B cell (primary cell): ENCODE measurements at regions not wholly inside any gene's neighbourhood (a gene's known extent, or its start where the extent isn't known, plus 50 kb on each side); places are given as distances from the start of the nearest gene placed in this dataset.

ENCODE experiments used
- ATAC-seq: fragments of 200-7000 bp; cut with Tn5 transposase; one replicate; pipeline ENCODE4 v1.10.0; 2021; ENCODE audit warnings: low read depth, mild to moderate bottlenecking, moderate number of reproducible peaks, moderate library complexity
- CTCF ChIA-PET: fragments of 350-600 bp; sonication (Branson Sonifier 250); formaldehyde crosslinking; loops from one replicate; lab custom pipeline; 2021; ENCODE audit warnings: antibody characterized with exemption, inconsistent platforms; lab: Charles Lee
- POLR2A ChIA-PET: fragments of 350-600 bp; sonication (Branson Sonifier 250); formaldehyde crosslinking; loops from one replicate; lab custom pipeline; 2021; ENCODE audit warnings: antibody characterized with exemption; lab: Charles Lee
- DNase-seq: peaks from one replicate; pipeline ENCODE4 v3.0.0; 2013
- H2AFZ ChIP-seq: 2 replicates; pipeline ENCODE4 v1.6.1; 2012; ENCODE audit warnings: mild to moderate bottlenecking, low read depth, low read length; ENCODE audit not compliant: insufficient read depth, poor library complexity, severe bottlenecking
- H3K27ac ChIP-seq, 2 donors: 1 replicate in 1 of 2; 2 replicates in 1 of 2; pipeline ENCODE4 v1.5.1; 2012 to 2013; ENCODE audit warnings: low read length in 2 of 2, mild to moderate bottlenecking in 2 of 2, moderate library complexity in 1 of 2
- H3K27me3 ChIP-seq, 4 experiments: fragments of 200-600 bp in 1 of 4; sonication (generic) in 1 of 4; replicated peaks in 1 of 4; 1 replicate in 2 of 4; 2 replicates in 2 of 4; pipeline versions ENCODE4 v1.6.1 to v1.7.0; 2013 to 2016; ENCODE audit warnings: low read length in 3 of 4, mild to moderate bottlenecking in 2 of 4, mixed read lengths in 1 of 4, moderate library complexity in 1 of 4; ENCODE audit not compliant: insufficient read depth in 4 of 4, control insufficient read depth in 3 of 4; ENCODE audit errors: control extremely low read depth in 1 of 4
- H3K36me3 ChIP-seq, 2 experiments: replicated peaks in 1 of 2; 1 replicate in 1 of 2; 2 replicates in 1 of 2; pipeline versions ENCODE4 v1.6.1 to v1.7.1; 2013; ENCODE audit warnings: low read length in 1 of 2; ENCODE audit not compliant: insufficient read depth in 2 of 2, control insufficient read depth in 1 of 2; ENCODE audit errors: control extremely low read depth in 1 of 2, extremely low read depth in 1 of 2
- H3K4me1 ChIP-seq, 2 donors: fragments of 200-600 bp in 1 of 2; sonication (generic) in 1 of 2; 1 replicate in 1 of 2; 2 replicates in 1 of 2; pipeline versions ENCODE4 v1.5.1 to v1.6.1; 2013 to 2017; ENCODE audit warnings: low read length in 2 of 2; ENCODE audit not compliant: control insufficient read depth in 2 of 2, insufficient read depth in 2 of 2
- H3K4me2 ChIP-seq: replicated peaks from 2 replicates; pipeline ENCODE3; 2012; ENCODE audit warnings: mild to moderate bottlenecking, low read depth, low read length; ENCODE audit not compliant: poor library complexity, severe bottlenecking
- H3K4me3 ChIP-seq, 5 experiments: fragments of 200-600 bp in 1 of 5; sonication (generic) in 1 of 5; 1 replicate in 3 of 5; 2 replicates in 2 of 5; pipeline versions ENCODE4 v1.5.1 to v1.7.0; 2011 to 2016; ENCODE audit warnings: low read length in 4 of 5, mild to moderate bottlenecking in 4 of 5, low read depth in 2 of 5, control low read depth in 1 of 5, moderate library complexity in 1 of 5; ENCODE audit not compliant: insufficient read depth in 1 of 5; ENCODE audit errors: control extremely low read depth in 1 of 5, extremely low read depth in 1 of 5
- H3K79me2 ChIP-seq: fragments of 200-600 bp; sonication (generic); one replicate; pipeline ENCODE4 v1.6.0; 2016; ENCODE audit warnings: low read length; ENCODE audit not compliant: control insufficient read depth, insufficient read depth
- H3K9ac ChIP-seq: fragments of 200-600 bp; sonication (generic); 2 replicates; pipeline ENCODE4 v1.6.1; 2017; ENCODE audit warnings: mild to moderate bottlenecking, low read length, moderate library complexity
- H3K9me3 ChIP-seq, 3 donors: one replicate each; pipeline versions ENCODE4 v1.6.1 to v1.7.1; 2013; ENCODE audit warnings: low read length in 2 of 3; ENCODE audit not compliant: control insufficient read depth in 2 of 3, insufficient read depth in 1 of 3; ENCODE audit errors: control extremely low read depth in 1 of 3
- H4K20me1 ChIP-seq: 2 replicates; pipeline ENCODE4 v1.6.0; 2012; ENCODE audit warnings: mild to moderate bottlenecking, low read length; ENCODE audit not compliant: insufficient read depth, control insufficient read depth, poor library complexity, severe bottlenecking
- H3K27ac Mint-ChIP-seq: one replicate; pipeline ENCODE4 v1.8.0; 2021; ENCODE audit warnings: mixed read lengths
- H3K27me3 Mint-ChIP-seq: one replicate; pipeline ENCODE4 v1.8.0; 2021; ENCODE audit warnings: mixed read lengths
- H3K4me1 Mint-ChIP-seq: one replicate; pipeline ENCODE4 v1.8.0; 2021; ENCODE audit warnings: mixed read lengths
- H3K4me3 Mint-ChIP-seq: one replicate; pipeline ENCODE4 v1.8.0; 2021; ENCODE audit warnings: mixed read lengths
- H3K9me3 Mint-ChIP-seq: one replicate; pipeline ENCODE4 v1.8.0; 2022; ENCODE audit warnings: mixed read lengths; ENCODE audit not compliant: insufficient read depth
- EZH2 ChIP-seq: IDR thresholded peaks from 2 replicates; pipeline ENCODE4 v1.6.1; 2012; ENCODE audit warnings: borderline replicate concordance, low read depth, mild to moderate bottlenecking, moderate library complexity, low read length; ENCODE audit not compliant: insufficient read depth, poor library complexity, severe bottlenecking
- WGBS: methylation state at CpG from one replicate; pipeline ENCODE4 v1.1.5; 2013; ENCODE audit warnings: missing lambda C conversion rate; ENCODE audit not compliant: insufficient coverage; 5-methylcytosine and 5-hydroxymethylcytosine counted together
- intact Hi-C: fragments of 100-400 bp; cut with micrococcal nuclease; formaldehyde crosslinking; loops from one replicate; pipeline ENCODE4 v1.10.0; 2022
- TF ChIP-seq, protein P1 (sequence below): fragments of 200-600 bp; IDR thresholded peaks from one replicate; pipeline ENCODE4 v1.8.0; 2022; ENCODE audit warnings: antibody characterized with exemption, mild to moderate bottlenecking

DNA sequence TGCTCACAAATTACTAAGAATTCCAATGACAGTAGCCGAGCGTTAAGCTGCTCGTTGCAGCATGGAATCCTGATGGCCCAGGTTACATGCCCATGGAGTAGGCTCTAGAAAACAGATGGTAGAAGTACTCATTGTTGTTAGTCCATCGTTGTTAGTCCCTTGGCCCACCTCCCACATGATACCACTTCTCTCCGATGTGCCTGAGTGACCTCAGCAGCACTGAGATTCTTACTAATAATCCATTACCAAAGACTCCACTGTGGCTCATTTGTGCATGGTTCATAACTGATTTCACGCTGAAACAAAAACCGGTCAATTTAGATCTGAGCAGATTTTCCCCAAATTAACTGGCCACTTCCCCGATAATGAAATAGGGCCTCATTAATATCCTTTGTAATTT, 772.3 kb upstream of the CXADR start:
- POLR2A ChIA-PET: no interaction called here
- TF ChIP-seq, protein P1, sequence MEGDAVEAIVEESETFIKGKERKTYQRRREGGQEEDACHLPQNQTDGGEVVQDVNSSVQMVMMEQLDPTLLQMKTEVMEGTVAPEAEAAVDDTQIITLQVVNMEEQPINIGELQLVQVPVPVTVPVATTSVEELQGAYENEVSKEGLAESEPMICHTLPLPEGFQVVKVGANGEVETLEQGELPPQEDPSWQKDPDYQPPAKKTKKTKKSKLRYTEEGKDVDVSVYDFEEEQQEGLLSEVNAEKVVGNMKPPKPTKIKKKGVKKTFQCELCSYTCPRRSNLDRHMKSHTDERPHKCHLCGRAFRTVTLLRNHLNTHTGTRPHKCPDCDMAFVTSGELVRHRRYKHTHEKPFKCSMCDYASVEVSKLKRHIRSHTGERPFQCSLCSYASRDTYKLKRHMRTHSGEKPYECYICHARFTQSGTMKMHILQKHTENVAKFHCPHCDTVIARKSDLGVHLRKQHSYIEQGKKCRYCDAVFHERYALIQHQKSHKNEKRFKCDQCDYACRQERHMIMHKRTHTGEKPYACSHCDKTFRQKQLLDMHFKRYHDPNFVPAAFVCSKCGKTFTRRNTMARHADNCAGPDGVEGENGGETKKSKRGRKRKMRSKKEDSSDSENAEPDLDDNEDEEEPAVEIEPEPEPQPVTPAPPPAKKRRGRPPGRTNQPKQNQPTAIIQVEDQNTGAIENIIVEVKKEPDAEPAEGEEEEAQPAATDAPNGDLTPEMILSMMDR: no peak
- TF ChIP-seq EZH2: no peak

DNA sequence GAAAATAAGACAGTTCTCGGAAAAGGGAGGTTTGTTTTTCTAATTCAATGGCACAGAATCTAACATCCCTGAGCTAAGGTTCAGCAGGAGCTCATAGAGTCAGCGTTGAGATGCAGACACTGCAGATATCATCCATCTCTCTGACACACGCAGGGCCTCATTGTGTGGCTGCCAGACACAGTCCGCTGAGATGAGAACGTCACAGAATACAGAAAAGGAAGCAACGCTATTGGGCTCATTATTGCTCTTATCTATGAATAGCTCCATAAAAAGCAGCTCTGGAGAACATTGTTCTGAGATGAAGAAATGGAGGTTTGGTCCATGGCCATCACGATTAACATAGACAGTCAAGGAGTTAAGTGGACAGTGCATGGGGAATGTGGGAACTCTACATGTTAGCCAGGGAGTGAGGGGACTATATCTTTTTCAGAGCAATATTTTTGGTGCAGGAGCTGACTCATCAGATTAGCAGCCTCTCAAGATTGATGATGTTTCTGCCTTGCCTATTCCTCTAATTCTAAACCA, 771.6 kb upstream of the CXADR start:
- 71% methylated on average over 5 of the region's 7 CpGs for WGBS
- H3K27ac Mint-ChIP-seq: no peak overlapping the region
- Histone ChIP-seq H3K4me1 (no peaks in the 10 kb centered on the region), H3K4me3 (no peak overlapping the region), H2AFZ (no peak overlapping the region), H3K27ac (no peak overlapping the region), H4K20me1 (no peaks in the 10 kb centered on the region), H3K9me3 (no peaks in the 10 kb centered on the region), H3K36me3 (no peaks in the 10 kb centered on the region), H3K79me2 (no peaks in the 10 kb centered on the region), H3K4me2 (no peak overlapping the region), H3K27me3 (no peaks in the 10 kb centered on the region), H3K9ac (no peak overlapping the region)
- ChIA-PET CTCF (no interaction called here), POLR2A (no interaction called here)
- ATAC-seq (no peak), DNase-seq (no peak)
- TF ChIP-seq EZH2: no peak
- TF ChIP-seq, protein P1: no peak
- H3K9me3 Mint-ChIP-seq: peaks cover 3% of the 10 kb centered on the region
- H3K27me3 Mint-ChIP-seq: no peaks in the 10 kb centered on the region
- no peaks in the 10 kb centered on the region for H3K4me1 Mint-ChIP-seq
- H3K4me3 Mint-ChIP-seq: no peak overlapping the region
- intact Hi-C loops: no loop called here

More for the DNA sequence above, 772.3 kb upstream of the CXADR start:
- no peak overlapping the region for H3K4me3 Mint-ChIP-seq
- Histone ChIP-seq H3K27me3 (no peaks in the 10 kb centered on the region), H4K20me1 (no peaks in the 10 kb centered on the region), H3K9me3 (no peaks in the 10 kb centered on the region), H3K4me2 (no peak overlapping the region), H2AFZ (no peak overlapping the region), H3K79me2 (no peaks in the 10 kb centered on the region), H3K4me1 (no peaks in the 10 kb centered on the region), H3K27ac (no peak overlapping the region), H3K9ac (no peak overlapping the region), H3K4me3 (no peak overlapping the region), H3K36me3 (no peaks in the 10 kb centered on the region)
- DNase-seq: no peak
- H3K27ac Mint-ChIP-seq: no peak overlapping the region
- H3K9me3 Mint-ChIP-seq: peaks cover 3% of the 10 kb centered on the region
- intact Hi-C loops: no loop called here
- no peak for ATAC-seq
- no peaks in the 10 kb centered on the region for H3K4me1 Mint-ChIP-seq
- no peaks in the 10 kb centered on the region for H3K27me3 Mint-ChIP-seq
- WGBS: 86% methylated on average over 4 of the region's 8 CpGs
- CTCF ChIA-PET: no interaction called here
